ENCODE measurements at regions not wholly inside any gene's neighbourhood (a gene's known extent, or its start where the extent isn't known, plus 50 kb on each side); places are given as distances from the start of the nearest gene placed in this dataset.

GRCh38 chr10:43803791-43804190 lies 155.1 kb upstream of the ZNF32 start:
- peaks cover 5% of the 10 kb centered on the region; the same call in 1 of the 2 replicates for H3K27me3 ChIP-seq (ENCODE audit: control insufficient read depth, insufficient read depth, low read length)
- TF ChIP-seq POLR2AphosphoS5 (IDR thresholded peaks at IDR 0.05; ENCODE audit: low read depth, low read length) (no peak), REST (IDR thresholded peaks at IDR 0.05; ENCODE audit: insufficient read depth in 1 of 2, low read depth in 2 of 2, low read length in 1 of 2) (no peak), TCF7L2 (IDR thresholded peaks at IDR 0.05; ENCODE audit: low read depth, low read length) (no peak), CTCF (IDR thresholded peaks at IDR 0.05) (no peak), SIN3A (IDR thresholded peaks at IDR 0.05; ENCODE audit: borderline replicate concordance, insufficient read depth, low read depth, low read length) (no peak)
- ATAC-seq (no peak), DNase-seq (ENCODE audit: low read depth, low spot score) (no peak)
- H3K4me1 ChIP-seq (ENCODE audit: control insufficient read depth, insufficient read depth, low read length): no peaks in the 10 kb centered on the region
- BruUV-seq (replicated peaks): no TSS peak
- no peaks in the 10 kb centered on the region for H3K9me3 ChIP-seq (ENCODE audit: control insufficient read depth, insufficient read depth, low read depth, low read length)
- in situ Hi-C loops (cut with HindIII; ENCODE audit: low pct_unique_long_range_greater_than_20kb, low sequenced_read_pairs) (no loop called here), intact Hi-C loops (cut with micrococcal nuclease; ENCODE audit: unreplicated experiment) (no loop called here)
- ChIA-PET CTCF (no interaction called here), POLR2A (no interaction called here)
- no peak overlapping the region for H3K4me3 ChIP-seq (ENCODE audit: low read depth in 2 of 2, low read length in 2 of 2)
- no peak overlapping the region for H3K27ac ChIP-seq (ENCODE audit: low read length)
- H3K36me3 ChIP-seq (ENCODE audit: control insufficient read depth, insufficient read depth, low read length): no peaks in the 10 kb centered on the region

DNA sequence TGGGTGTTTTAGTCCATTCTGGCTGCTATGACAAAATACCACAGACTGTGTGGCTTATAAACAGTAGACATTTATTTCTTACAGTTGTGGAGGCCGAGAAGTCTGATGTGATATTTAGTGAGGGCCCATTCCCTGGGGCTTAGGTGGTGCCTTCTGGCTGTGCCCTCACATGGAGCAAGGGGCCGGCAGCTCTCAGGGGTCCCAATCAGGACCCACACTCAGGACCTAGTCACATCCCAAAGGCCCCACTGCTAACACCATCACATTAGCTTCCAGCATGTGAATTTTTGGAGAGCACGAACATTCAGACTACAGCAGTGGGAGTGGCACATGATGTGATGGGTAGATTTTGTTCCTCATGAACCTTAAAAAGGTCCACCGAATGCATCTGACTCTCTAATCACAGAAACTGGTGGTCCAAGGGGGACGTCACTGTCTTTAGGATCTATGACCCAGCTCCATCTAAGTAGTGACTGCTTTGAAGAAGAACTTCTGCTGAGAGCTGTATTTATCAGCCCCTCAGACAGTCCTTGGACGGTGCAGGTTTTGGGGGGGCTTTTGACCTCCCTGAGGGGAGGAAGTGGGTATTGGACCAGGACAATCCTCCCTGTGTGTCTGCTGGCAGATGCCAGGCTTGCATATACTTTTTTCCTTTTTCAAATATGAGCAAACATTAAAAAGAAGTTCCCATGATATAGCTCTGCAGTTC lies 154.5 kb upstream of the ZNF32 start:
- ATAC-seq (no peak), DNase-seq (ENCODE audit: low read depth, low spot score) (no peak)
- POLR2A ChIA-PET: no interaction called here
- CTCF ChIA-PET: no interaction called here
- no peaks in the 10 kb centered on the region for H3K36me3 ChIP-seq (ENCODE audit: control insufficient read depth, insufficient read depth, low read length)
- in situ Hi-C loops (cut with HindIII; ENCODE audit: low pct_unique_long_range_greater_than_20kb, low sequenced_read_pairs): no loop called here
- no TSS peak for BruUV-seq (replicated peaks)
- H3K27me3 ChIP-seq (ENCODE audit: control insufficient read depth, insufficient read depth, low read length): peaks cover 9% of the 10 kb centered on the region
- intact Hi-C loops (cut with micrococcal nuclease; ENCODE audit: unreplicated experiment): no loop called here
- TF ChIP-seq REST (IDR thresholded peaks at IDR 0.05; ENCODE audit: insufficient read depth in 1 of 2, low read depth in 2 of 2, low read length in 1 of 2): no peak
- TF ChIP-seq SIN3A (IDR thresholded peaks at IDR 0.05; ENCODE audit: borderline replicate concordance, insufficient read depth, low read depth, low read length): no peak
- no peak for TF ChIP-seq TCF7L2 (IDR thresholded peaks at IDR 0.05; ENCODE audit: low read depth, low read length)
- TF ChIP-seq POLR2AphosphoS5 (IDR thresholded peaks at IDR 0.05; ENCODE audit: low read depth, low read length): no peak
- no peak for TF ChIP-seq CTCF (IDR thresholded peaks at IDR 0.05)
- no peaks in the 10 kb centered on the region for H3K4me1 ChIP-seq (ENCODE audit: control insufficient read depth, insufficient read depth, low read length)
- no peak overlapping the region for H3K4me3 ChIP-seq (ENCODE audit: low read depth in 2 of 2, low read length in 2 of 2)
- H3K27ac ChIP-seq (ENCODE audit: low read length): no peak overlapping the region
- H3K9me3 ChIP-seq (ENCODE audit: control insufficient read depth, insufficient read depth, low read depth, low read length): no peaks in the 10 kb centered on the region
